ENCODE measurements at regions not wholly inside any gene's neighbourhood (a gene's known extent, or its start where the extent isn't known, plus 50 kb on each side); places are given as distances from the start of the nearest gene placed in this dataset.

GRCh38 chr2:146624430-146625160 is 1220.2 kb upstream of the ACVR2A start:
- Histone ChIP-seq H3K9me3 (no peaks in the 10 kb centered on the region), H3K4me3 (no peak overlapping the region), H3K4me1 (ENCODE audit: insufficient read depth) (no peaks in the 10 kb centered on the region), H3K27me3 (no peaks in the 10 kb centered on the region), H3K36me3 (no peaks in the 10 kb centered on the region), H3K27ac (no peak overlapping the region)
- intact Hi-C loops (cut with DNase I) = no loop called here
- no peak for TF ChIP-seq EP300 (IDR thresholded peaks at IDR 0.05)
- no peak for TF ChIP-seq CTCF (IDR thresholded peaks at IDR 0.05)
- no peak for TF ChIP-seq POLR2A (IDR thresholded peaks at IDR 0.05)
- WGBS, 3 donors = 66 to 78% (median 69%) methylated on average over 3 of the region's 3 CpGs
- DNase-seq = no peak

- Histone ChIP-seq H3K9me3 (no peaks in the 10 kb centered on the region), H3K27me3 (no peaks in the 10 kb centered on the region), H3K4me1 (ENCODE audit: insufficient read depth) (no peaks in the 10 kb centered on the region), H3K36me3 (no peaks in the 10 kb centered on the region), H3K4me3 (no peak overlapping the region), H3K27ac (no peak overlapping the region)
- 36 to 52% (median 37%) methylated on average over 3 of the region's 3 CpGs for WGBS, 3 donors
- no peak for DNase-seq
- intact Hi-C loops (cut with DNase I) = no loop called here
- TF ChIP-seq CTCF (IDR thresholded peaks at IDR 0.05) (no peak), EP300 (IDR thresholded peaks at IDR 0.05) (no peak), POLR2A (IDR thresholded peaks at IDR 0.05) (no peak)
Measured at GRCh38 chr2:146623771-146624170, 1221.1 kb upstream of the ACVR2A start.

GRCh38 chr2:146621656-146622055 is 1223.2 kb upstream of the ACVR2A start:
- TF ChIP-seq CTCF (IDR thresholded peaks at IDR 0.05) = no peak
- TF ChIP-seq EP300 (IDR thresholded peaks at IDR 0.05) = no peak
- TF ChIP-seq POLR2A (IDR thresholded peaks at IDR 0.05) = no peak
- WGBS, 3 donors = 23 to 30% (median 30%) methylated on average over 1 of the region's 1 CpG
- Histone ChIP-seq H3K9me3 (no peaks in the 10 kb centered on the region), H3K4me1 (ENCODE audit: insufficient read depth) (no peaks in the 10 kb centered on the region), H3K27me3 (no peaks in the 10 kb centered on the region), H3K27ac (no peak overlapping the region), H3K4me3 (no peak overlapping the region), H3K36me3 (no peaks in the 10 kb centered on the region)
- intact Hi-C loops (cut with DNase I) = no loop called here
- no peak for DNase-seq

- H3K9me3 ChIP-seq = no peaks in the 10 kb centered on the region
- no peaks in the 10 kb centered on the region for H3K4me1 ChIP-seq (ENCODE audit: insufficient read depth)
- 74 to 87% (median 75%) methylated on average over 1 of the region's 1 CpG for WGBS, 3 donors
- no peak overlapping the region for H3K27ac ChIP-seq
- no peaks in the 10 kb centered on the region for H3K27me3 ChIP-seq
- no peak overlapping the region for H3K4me3 ChIP-seq
- no peak for DNase-seq
- TF ChIP-seq POLR2A (IDR thresholded peaks at IDR 0.05) (no peak), EP300 (IDR thresholded peaks at IDR 0.05) (no peak), CTCF (IDR thresholded peaks at IDR 0.05) (no peak)
- intact Hi-C loops (cut with DNase I) = no loop called here
- H3K36me3 ChIP-seq = no peaks in the 10 kb centered on the region
Measured at GRCh38 chr2:146615778-146616177, 1229.1 kb upstream of the ACVR2A start.
